ENCODE measurements at regions not wholly inside any gene's neighbourhood (a gene's known extent, or its start where the extent isn't known, plus 50 kb on each side); places are given as distances from the start of the nearest gene placed in this dataset.

GRCh38 chr1:239913141-239913585 is 178.5 kb upstream of the FMN2 start:
- Histone ChIP-seq H3K27me3 (ENCODE audit: insufficient read depth, low read depth) (no peaks in the 10 kb centered on the region), H3K79me2 (ENCODE audit: low read depth) (no peaks in the 10 kb centered on the region), H2AFZ (no peak overlapping the region), H3F3A (ENCODE audit: insufficient read depth, low read depth) (no peaks in the 10 kb centered on the region), H3K36me3 (ENCODE audit: low read depth) (no peaks in the 10 kb centered on the region), H3K4me1 (replicated peaks; ENCODE audit: insufficient read depth) (no peaks in the 10 kb centered on the region), H3K27ac (no peak overlapping the region), H4K20me1 (ENCODE audit: insufficient read depth) (no peaks in the 10 kb centered on the region), H3K4me3 (no peak overlapping the region), H3K9me2 (ENCODE audit: insufficient read depth) (no peaks in the 10 kb centered on the region; the same call in 1 of the 2 replicates), H3K4me2 (no peak overlapping the region), H3K9me3 (ENCODE audit: insufficient read depth, low read depth) (no peaks in the 10 kb centered on the region; the same call in 1 of the 2 replicates)
- ChIA-PET CTCF (no interaction called here), POLR2A (ENCODE audit: unreplicated experiment) (no interaction called here)
- intact Hi-C loops (cut with micrococcal nuclease; ENCODE audit: unreplicated experiment), result no loop called here
- no peak for TF ChIP-seq CTCF (conservative IDR thresholded peaks at IDR 0.05)
- no peak for TF ChIP-seq EZH2 (IDR thresholded peaks at IDR 0.05; ENCODE audit: low read depth)
- DNase-seq, result no peak
- no TSS peak for BruUV-seq (replicated peaks)

GRCh38 chr1:239914751-239915231 is 176.9 kb upstream of the FMN2 start:
- no peak for DNase-seq
- H3F3A ChIP-seq (ENCODE audit: insufficient read depth, low read depth), result no peaks in the 10 kb centered on the region
- no peak for TF ChIP-seq CTCF (conservative IDR thresholded peaks at IDR 0.05)
- no peak for TF ChIP-seq EZH2 (IDR thresholded peaks at IDR 0.05; ENCODE audit: low read depth)
- H3K4me3 ChIP-seq, result no peak overlapping the region
- H3K27ac ChIP-seq, result no peak overlapping the region
- POLR2A ChIA-PET (ENCODE audit: unreplicated experiment), result no interaction called here
- no peaks in the 10 kb centered on the region for H3K36me3 ChIP-seq (ENCODE audit: low read depth)
- no peaks in the 10 kb centered on the region for H3K79me2 ChIP-seq (ENCODE audit: low read depth)
- H2AFZ ChIP-seq, result no peak overlapping the region
- no peaks in the 10 kb centered on the region; the same call in 1 of the 2 replicates for H3K9me2 ChIP-seq (ENCODE audit: insufficient read depth)
- H4K20me1 ChIP-seq (ENCODE audit: insufficient read depth), result no peaks in the 10 kb centered on the region
- no peaks in the 10 kb centered on the region for H3K9me3 ChIP-seq (ENCODE audit: insufficient read depth, low read depth)
- no peak overlapping the region for H3K4me2 ChIP-seq
- CTCF ChIA-PET, result no interaction called here
- BruUV-seq (replicated peaks), result no TSS peak
- no peaks in the 10 kb centered on the region for H3K27me3 ChIP-seq (ENCODE audit: insufficient read depth, low read depth)
- H3K4me1 ChIP-seq (replicated peaks; ENCODE audit: insufficient read depth), result no peaks in the 10 kb centered on the region
- intact Hi-C loops (cut with micrococcal nuclease; ENCODE audit: unreplicated experiment), result no loop called here

- H3K27ac ChIP-seq, result no peak overlapping the region
- H3K9me2 ChIP-seq (ENCODE audit: insufficient read depth), result no peaks in the 10 kb centered on the region; the same call in 1 of the 2 replicates
- no peaks in the 10 kb centered on the region for H3K4me1 ChIP-seq (replicated peaks; ENCODE audit: insufficient read depth)
- H3K9me3 ChIP-seq (ENCODE audit: insufficient read depth, low read depth), result no peaks in the 10 kb centered on the region
- H3K4me3 ChIP-seq, result no peak overlapping the region
- H3F3A ChIP-seq (ENCODE audit: insufficient read depth, low read depth), result no peaks in the 10 kb centered on the region
- H3K4me2 ChIP-seq, result no peak overlapping the region
- no peaks in the 10 kb centered on the region for H3K79me2 ChIP-seq (ENCODE audit: low read depth)
- no peak for DNase-seq
- TF ChIP-seq EZH2 (IDR thresholded peaks at IDR 0.05; ENCODE audit: low read depth), result no peak
- TF ChIP-seq CTCF (conservative IDR thresholded peaks at IDR 0.05), result no peak
- CTCF ChIA-PET, result no interaction called here
- H2AFZ ChIP-seq, result no peak overlapping the region
- POLR2A ChIA-PET (ENCODE audit: unreplicated experiment), result no interaction called here
- no TSS peak for BruUV-seq (replicated peaks)
- H4K20me1 ChIP-seq (ENCODE audit: insufficient read depth), result no peaks in the 10 kb centered on the region
- no peaks in the 10 kb centered on the region for H3K36me3 ChIP-seq (ENCODE audit: low read depth)
- intact Hi-C loops (cut with micrococcal nuclease; ENCODE audit: unreplicated experiment), result no loop called here
- H3K27me3 ChIP-seq (ENCODE audit: insufficient read depth, low read depth), result no peaks in the 10 kb centered on the region
These were observed 173.0 kb upstream of the FMN2 start for GRCh38 chr1:239918634-239919033.

Measured in PC-9 (cell line).